PC-3 (cell line): ENCODE measurements at regions not wholly inside any gene's neighbourhood (a gene's known extent, or its start where the extent isn't known, plus 50 kb on each side); places are given as distances from the start of the nearest gene placed in this dataset. TPM values are rescaled to one million over a fixed set of nuclear protein-coding genes. Genes with fewer than 3 reads are reported as not detected.

Experiments
- ATAC-seq: fragments of 200-7000 bp; cut with Tn5 transposase; 2 replicates; pipeline ENCODE4 v1.9.1; 2020; ENCODE audit warnings: mild to moderate bottlenecking, moderate library complexity
- BruUV-seq: library from RNA; stranded (reverse); fragments of 400-500 nt; replicated peaks from 2 replicates; lab custom pipeline; 2021; lab: Mats Ljungman, UMichigan
- CTCF ChIA-PET: fragments of 300-600 bp; sonication (Branson Sonifier 250); formaldehyde crosslinking; loops from one replicate; lab custom pipeline; 2022; ENCODE audit warnings: antibody characterized with exemption; lab: Charles Lee
- POLR2A ChIA-PET: fragments of 300-600 bp; sonication (Branson Sonifier 250); formaldehyde crosslinking; loops from one replicate; lab custom pipeline; 2022; ENCODE audit warnings: antibody characterized with exemption; ENCODE audit not compliant: unreplicated experiment; lab: Charles Lee
- DNase-seq: peaks from one replicate; pipeline ENCODE4 v3.0.0-alpha.2; 2015
- H2AFZ ChIP-seq: fragments of 300-600 bp; sonication (generic); 2 replicates; pipeline ENCODE4 v1.6.0; 2016; ENCODE audit warnings: antibody characterized with exemption, low read length
- H3F3A ChIP-seq: fragments of 300-600 bp; sonication (generic); one replicate; pipeline ENCODE4 v1.6.0; 2017; ENCODE audit warnings: antibody characterized with exemption, low read length, control low read depth, mild to moderate bottlenecking; ENCODE audit not compliant: unreplicated experiment
- H3K27ac ChIP-seq: fragments of 300-600 bp; sonication (generic); 2 replicates; pipeline ENCODE4 v1.5.1; 2016; ENCODE audit warnings: mild to moderate bottlenecking, low read length
- H3K27me3 ChIP-seq: fragments of 300-600 bp; sonication (generic); 2 replicates; pipeline ENCODE4 v1.6.1; 2016; ENCODE audit warnings: low read length, mixed read lengths
- H3K36me3 ChIP-seq: fragments of 300-600 bp; sonication (generic); 2 replicates; pipeline ENCODE4 v1.6.1; 2016; ENCODE audit warnings: low read depth, mixed run types, low read length, mixed read lengths
- H3K4me1 ChIP-seq: fragments of 300-600 bp; sonication (generic); 2 replicates; pipeline ENCODE4 v1.5.1; 2016; ENCODE audit warnings: low read length; ENCODE audit not compliant: insufficient read depth
- H3K4me2 ChIP-seq: fragments of 300-600 bp; sonication (generic); 2 replicates; pipeline ENCODE4 v1.6.0; 2016; ENCODE audit warnings: low read length
- H3K4me3 ChIP-seq: fragments of 300-600 bp; sonication (generic); 2 replicates; pipeline ENCODE4 v1.5.1; 2016; ENCODE audit warnings: mild to moderate bottlenecking, low read length, mixed read lengths
- H3K79me2 ChIP-seq: fragments of 300-600 bp; sonication (generic); 2 replicates; pipeline ENCODE4 v1.6.1; 2017; ENCODE audit warnings: low read length, mixed read lengths
- H3K9ac ChIP-seq: fragments of 300-600 bp; sonication (generic); 2 replicates; pipeline ENCODE4 v1.6.0; 2016; ENCODE audit warnings: mild to moderate bottlenecking, low read length
- H3K9me2 ChIP-seq: fragments of 300-600 bp; sonication (generic); replicated peaks from 2 replicates; pipeline ENCODE4 v1.6.1; 2016; ENCODE audit warnings: mixed run types, low read length, mixed read lengths
- H3K9me3 ChIP-seq: fragments of 300-600 bp; sonication (generic); 2 replicates; pipeline ENCODE4 v1.6.1; 2016; ENCODE audit warnings: low read length, mixed read lengths
- H4K20me1 ChIP-seq: fragments of 300-600 bp; sonication (generic); 2 replicates; pipeline ENCODE4 v1.6.1; 2016; ENCODE audit warnings: low read length, mixed read lengths
- CTCF ChIP-seq: fragments of 300-600 bp; sonication (generic); conservative IDR thresholded peaks from 2 replicates; pipeline ENCODE4 v1.5.1; 2017; ENCODE audit warnings: antibody characterized with exemption, low read depth, mild to moderate bottlenecking, low read length
- EZH2 ChIP-seq: fragments of 300-600 bp; sonication (generic); IDR thresholded peaks from one replicate; pipeline ENCODE4 v1.6.1; 2017; ENCODE audit warnings: antibody characterized with exemption, mild to moderate bottlenecking, low read length; ENCODE audit not compliant: unreplicated experiment
- EZH2phosphoT487 ChIP-seq: fragments of 300-600 bp; sonication (generic); IDR thresholded peaks from 2 replicates; pipeline ENCODE4 v1.6.1; 2018; ENCODE audit warnings: mild to moderate bottlenecking, antibody characterized with exemption, low read length, borderline replicate concordance
- intact Hi-C: fragments of 100-400 bp; cut with micrococcal nuclease; formaldehyde crosslinking; loops from 2 replicates; pipeline ENCODE4 v1.9.0; 2023
- microRNA-seq: library from miRNA; unstranded; fragments of <30 nt; microRNA quantifications from one replicate; pipeline ENCODE4 v1.1.0, GENCODE V29; 2020; ENCODE audit not compliant: unreplicated experiment

- H3K4me1 ChIP-seq: peaks cover 14% of the 10 kb centered on the region
- ATAC-seq (no peak), DNase-seq (no peak)
- H3K9me2 ChIP-seq: no peaks in the 10 kb centered on the region
- H3K27ac ChIP-seq: peak overlapping the region; percentile 43
- TF ChIP-seq CTCF (no peak), EZH2phosphoT487 (no peak), EZH2 (no peak)
- H3K4me2 ChIP-seq: peak overlapping the region; percentile 65
- H3K9me3 ChIP-seq: no peaks in the 10 kb centered on the region
- intact Hi-C loops: no loop called here
- CTCF ChIA-PET: no interaction called here
- POLR2A ChIA-PET: interaction anchor here (0.6 kb wide), 1 partner anchor 288 kb away, joined by 4 read pairs; no protein-coding TSS in a partner anchor
- no peaks in the 10 kb centered on the region for H4K20me1 ChIP-seq
- no peak overlapping the region for H2AFZ ChIP-seq
- H3K79me2 ChIP-seq: no peaks in the 10 kb centered on the region
- H3K4me3 ChIP-seq: no peak overlapping the region
- H3K9ac ChIP-seq: no peak overlapping the region
- H3K27me3 ChIP-seq: no peaks in the 10 kb centered on the region
- no peaks in the 10 kb centered on the region for H3F3A ChIP-seq
- no TSS peak for BruUV-seq
- no peaks in the 10 kb centered on the region for H3K36me3 ChIP-seq
Measured at GRCh38 chr4:184968366-184968765, 49.9 kb upstream of the HELT start.

Small RNA genes lying in the stretch of these regions (microRNA-seq; reads per million reads assigned to microRNA genes)
- not detected for gene MIR4455
